SW 1271 (cell line): ENCODE measurements at regions not wholly inside any gene's neighbourhood (a gene's known extent, or its start where the extent isn't known, plus 50 kb on each side); places are given as distances from the start of the nearest gene placed in this dataset.
"Not testable (repeated sequence)": the region's sequence is repeated elsewhere in the genome, so short reads cannot be mapped to it uniquely, and the experiment has no call there.

Source experiments
- DNase-seq, 2 experiments: peaks; one replicate each; lab custom pipeline; 2025; lab: John Stamatoyannopoulos, UW

- no peak for DNase-seq
These were observed 529.0 kb downstream of the TBC1D32 start for GRCh38 chr6:120805276-120805675.

- DNase-seq = no peak
These were observed 529.7 kb downstream of the TBC1D32 start for GRCh38 chr6:120804612-120805011.

- DNase-seq = no peak
These were observed 547.6 kb downstream of the TBC1D32 start for GRCh38 chr6:120786682-120787081.

GRCh38 chr6:120786256-120786655, 548.0 kb downstream of the TBC1D32 start:
- no peak for DNase-seq

- DNase-seq = no peak
These were observed 548.7 kb downstream of the TBC1D32 start for GRCh38 chr6:120785459-120786086.

- DNase-seq = no peak
These were observed 554.8 kb downstream of the TBC1D32 start for GRCh38 chr6:120779441-120779840.

- DNase-seq = no peak
These were observed 558.6 kb downstream of the TBC1D32 start for GRCh38 chr6:120775698-120776097.

GRCh38 chr6:120774275-120774674, 560.0 kb downstream of the TBC1D32 start:
- peak in 1 of 2 experiments; percentile 13 for DNase-seq

- no peak for DNase-seq
These were observed 563.3 kb downstream of the TBC1D32 start for GRCh38 chr6:120771019-120771418.

- no peak for DNase-seq
These were observed 570.0 kb downstream of the TBC1D32 start for GRCh38 chr6:120764312-120764711.

GRCh38 chr6:120759570-120759969, 574.7 kb downstream of the TBC1D32 start:
- no peak for DNase-seq

- DNase-seq = not testable (repeated sequence)
These were observed 585.7 kb downstream of the TBC1D32 start for GRCh38 chr6:120748574-120748973.

- DNase-seq = no peak
These were observed 597.5 kb downstream of the TBC1D32 start for GRCh38 chr6:120736740-120737139.

GRCh38 chr6:120735641-120736040, 598.6 kb downstream of the TBC1D32 start:
- no peak for DNase-seq

GRCh38 chr6:120711255-120711654, 623.0 kb downstream of the TBC1D32 start:
- DNase-seq = no peak

GRCh38 chr6:120700001-120700400, 634.3 kb downstream of the TBC1D32 start:
- no peak for DNase-seq

GRCh38 chr6:120686492-120686891, 647.8 kb downstream of the TBC1D32 start:
- no peak for DNase-seq

GRCh38 chr6:120682145-120682544, 652.1 kb downstream of the TBC1D32 start:
- no peak for DNase-seq

GRCh38 chr6:120681204-120681603, 653.1 kb downstream of the TBC1D32 start:
- DNase-seq = no peak

- no peak for DNase-seq
These were observed 658.4 kb downstream of the TBC1D32 start for GRCh38 chr6:120675886-120676285.

GRCh38 chr6:120671519-120671918, 662.8 kb downstream of the TBC1D32 start:
- peak in 1 of 2 experiments; percentile 4 for DNase-seq

GRCh38 chr6:120652506-120652905, 681.8 kb downstream of the TBC1D32 start:
- no peak for DNase-seq

- DNase-seq = no peak
These were observed 685.6 kb downstream of the TBC1D32 start for GRCh38 chr6:120648713-120649112.

- DNase-seq = no peak
These were observed 688.2 kb downstream of the TBC1D32 start for GRCh38 chr6:120646101-120646500.
